ENCODE measurements at regions not wholly inside any gene's neighbourhood (a gene's known extent, or its start where the extent isn't known, plus 50 kb on each side); places are given as distances from the start of the nearest gene placed in this dataset.

GRCh38 chr20:23203310-23203709 lies 117.2 kb upstream of the CD93 start:
- no peak for DNase-seq

GRCh38 chr20:23201658-23202057 lies 115.5 kb upstream of the CD93 start:
- no peak for DNase-seq

DNA sequence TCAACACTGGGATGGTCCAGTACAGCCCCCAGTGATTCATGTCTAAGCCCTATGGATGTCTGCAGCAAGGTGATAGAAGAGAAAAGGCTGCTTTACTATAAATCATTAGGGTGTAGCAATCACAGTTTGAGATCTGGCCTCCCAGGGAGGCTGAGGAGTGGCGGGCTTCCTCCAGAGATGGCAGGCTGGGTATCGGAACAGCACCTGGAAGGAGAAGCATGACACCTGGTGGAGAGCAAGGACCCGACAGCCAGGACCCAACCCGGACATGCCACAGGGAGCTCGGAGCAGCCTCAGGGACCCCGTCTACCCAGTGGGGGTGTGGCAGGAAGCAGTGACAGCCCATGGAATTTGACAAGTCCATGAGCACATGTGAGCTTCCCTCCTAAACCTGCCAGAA lies 114.8 kb upstream of the CD93 start:
- DNase-seq, result no peak

DNA sequence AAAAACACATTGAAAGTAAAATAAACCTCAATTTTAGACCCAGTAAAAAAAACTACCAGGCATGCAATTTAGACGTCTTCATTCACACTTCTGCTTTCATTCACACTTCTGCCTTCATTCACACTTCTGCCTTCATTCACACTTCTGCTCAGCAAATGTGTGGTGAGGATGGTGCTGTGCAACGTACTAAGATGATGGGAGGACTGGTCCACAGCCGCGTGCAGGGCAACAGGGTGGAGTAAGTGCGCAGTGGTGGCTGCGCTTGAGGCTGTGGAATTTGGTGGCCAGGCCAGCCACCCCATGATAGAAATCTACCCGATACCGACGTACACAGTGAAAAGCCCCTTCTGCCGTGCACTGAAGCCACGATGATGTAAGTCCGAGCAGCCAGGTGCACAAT lies 114.3 kb upstream of the CD93 start:
- peak; percentile 7 for DNase-seq

DNA sequence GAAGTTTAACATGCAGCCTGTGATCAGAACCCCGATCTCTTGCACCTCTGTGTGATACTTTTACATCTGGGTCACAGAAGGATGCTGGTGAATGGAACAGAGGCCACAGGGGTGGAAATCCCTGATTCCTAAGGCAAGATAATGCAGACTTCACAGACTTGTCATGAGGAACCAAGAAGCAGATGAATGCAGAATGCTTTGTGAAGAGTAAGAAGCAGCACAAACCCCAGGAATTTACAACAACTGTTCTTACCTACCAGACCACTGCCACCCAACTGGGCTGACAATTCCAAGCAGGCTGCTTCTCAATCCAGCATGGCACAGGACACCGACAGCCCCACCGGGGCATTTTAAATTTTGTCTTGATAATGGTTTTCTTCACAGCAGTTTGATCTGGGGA lies 113.2 kb upstream of the CD93 start:
- no peak for DNase-seq

- DNase-seq, result no peak
These were observed 112.7 kb upstream of the CD93 start for GRCh38 chr20:23198815-23199214.

DNA sequence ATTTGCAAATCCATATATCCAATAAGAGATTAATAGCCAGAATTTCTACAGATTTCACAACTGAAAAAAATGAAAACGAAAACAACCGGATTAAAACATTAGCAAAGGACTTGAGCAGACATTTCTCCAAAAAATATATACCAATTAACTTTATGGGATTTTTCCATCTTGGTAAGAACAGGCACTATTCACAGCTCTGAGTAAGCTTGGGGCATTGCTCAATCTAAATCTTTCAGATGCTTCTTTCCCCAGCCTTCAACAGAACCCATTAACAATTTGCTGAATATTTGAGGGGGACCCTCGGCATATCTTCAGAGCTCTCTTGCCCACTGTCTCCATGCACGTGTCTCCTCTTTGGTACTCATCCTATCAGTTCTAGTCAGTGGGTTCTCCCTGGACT lies 111.7 kb upstream of the CD93 start:
- DNase-seq, result no peak

GRCh38 chr20:23195636-23196035 lies 109.5 kb upstream of the CD93 start:
- no peak for DNase-seq

GRCh38 chr20:23193801-23194384 lies 107.8 kb upstream of the CD93 start:
- no peak for DNase-seq

DNA sequence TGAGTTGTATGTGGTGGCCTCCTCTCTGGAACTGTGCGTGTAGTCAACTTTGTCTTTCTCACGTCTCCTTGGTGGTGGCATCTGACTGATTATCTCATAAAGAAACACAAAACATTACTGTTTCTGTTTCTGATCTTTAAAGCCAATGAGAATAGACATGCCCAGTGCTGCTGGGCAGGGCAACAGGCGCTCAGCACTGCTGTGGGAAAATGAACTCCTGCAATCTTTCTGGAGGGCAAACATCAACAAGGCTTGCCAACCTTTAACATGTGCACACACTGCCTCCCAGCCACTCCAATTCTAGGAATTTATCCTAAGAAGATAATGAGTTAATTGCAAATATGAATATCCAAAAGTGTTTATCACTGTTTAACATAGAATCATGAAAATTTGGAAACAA lies 106.3 kb upstream of the CD93 start:
- no peak for DNase-seq

DNA sequence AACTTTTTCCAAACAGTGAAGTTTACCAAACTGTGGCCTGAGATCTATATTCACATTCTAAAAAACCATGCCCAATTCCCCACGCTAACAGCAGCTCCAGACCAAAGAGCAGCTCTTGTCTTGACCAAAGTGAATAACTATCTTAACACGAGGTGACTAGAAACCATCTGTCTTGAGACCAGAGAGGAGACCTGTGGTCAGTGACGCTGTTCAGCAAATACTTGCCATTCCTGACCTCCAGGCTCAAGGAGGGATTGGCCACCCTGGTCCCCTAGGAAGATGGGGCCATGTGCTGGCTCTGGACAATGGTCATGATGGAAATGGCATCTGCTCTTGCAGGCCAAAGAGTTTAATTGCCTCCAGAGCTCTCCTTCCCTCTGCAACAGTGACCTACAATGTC lies 104.4 kb upstream of the CD93 start:
- DNase-seq, result no peak

GRCh38 chr20:23189854-23190253 lies 103.7 kb upstream of the CD93 start:
- no peak for DNase-seq

- no peak for DNase-seq
These were observed 103.2 kb upstream of the CD93 start for GRCh38 chr20:23189341-23189740.

GRCh38 chr20:23188377-23189169 lies 102.4 kb upstream of the CD93 start:
- DNase-seq, result no peak

GRCh38 chr20:23187751-23188150 lies 101.6 kb upstream of the CD93 start:
- no peak for DNase-seq

GRCh38 chr20:23186808-23187207 lies 100.7 kb upstream of the CD93 start:
- no peak for DNase-seq

DNA sequence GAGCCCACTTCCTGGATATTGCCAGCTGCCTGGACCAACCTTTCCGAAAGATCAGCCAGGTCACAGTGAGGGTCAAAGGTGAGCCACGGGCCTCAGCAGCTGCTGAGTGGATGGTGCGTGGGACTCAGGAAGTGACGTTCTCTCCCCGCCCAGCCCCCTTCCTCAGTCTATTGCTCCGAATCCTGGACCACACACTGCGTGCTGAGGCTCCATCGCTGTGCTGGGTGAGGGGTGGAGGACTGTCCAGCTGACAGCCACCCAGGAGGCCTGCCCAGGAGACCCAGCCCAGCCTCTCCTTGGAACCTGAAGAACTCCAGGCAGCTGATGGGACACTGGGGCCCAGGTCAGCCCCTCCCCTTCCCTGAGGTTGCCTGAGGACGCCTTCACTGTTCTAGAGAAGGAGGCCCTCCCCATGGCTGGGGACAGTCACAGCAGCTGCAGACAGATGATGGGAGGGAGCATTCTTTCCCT lies 94.4 kb upstream of the CD93 start:
- DNase-seq, result no peak

GRCh38 chr20:23179766-23180403 lies 93.8 kb upstream of the CD93 start:
- DNase-seq, result no peak

- DNase-seq, result no peak
These were observed 92.7 kb upstream of the CD93 start for GRCh38 chr20:23178806-23179205.

DNA sequence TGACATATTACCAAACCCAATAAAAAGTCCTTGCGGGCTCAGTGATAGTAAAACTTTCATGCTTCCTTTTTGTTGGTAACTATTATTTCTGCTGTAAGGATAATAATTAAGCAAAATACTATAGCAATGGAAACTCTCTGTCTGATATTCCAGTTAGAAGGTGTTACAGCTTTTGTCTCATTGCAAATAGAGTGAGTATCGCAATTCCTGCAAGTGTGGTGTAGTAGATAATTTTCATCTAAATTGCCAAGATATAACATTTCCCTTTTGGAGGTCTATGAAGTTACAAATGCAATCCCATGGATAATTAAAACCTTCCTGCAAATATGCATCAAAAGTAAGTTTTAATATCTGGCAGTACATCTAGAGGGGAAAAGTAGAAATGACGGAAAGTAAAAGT lies 88.7 kb upstream of the CD93 start:
- DNase-seq, result no peak

- DNase-seq, result no peak
These were observed 81.3 kb upstream of the CD93 start for GRCh38 chr20:23167431-23167830.

- no peak for DNase-seq
These were observed 80.4 kb upstream of the CD93 start for GRCh38 chr20:23166563-23166962.

- no peak for DNase-seq
These were observed 79.8 kb upstream of the CD93 start for GRCh38 chr20:23165964-23166363.

DNA sequence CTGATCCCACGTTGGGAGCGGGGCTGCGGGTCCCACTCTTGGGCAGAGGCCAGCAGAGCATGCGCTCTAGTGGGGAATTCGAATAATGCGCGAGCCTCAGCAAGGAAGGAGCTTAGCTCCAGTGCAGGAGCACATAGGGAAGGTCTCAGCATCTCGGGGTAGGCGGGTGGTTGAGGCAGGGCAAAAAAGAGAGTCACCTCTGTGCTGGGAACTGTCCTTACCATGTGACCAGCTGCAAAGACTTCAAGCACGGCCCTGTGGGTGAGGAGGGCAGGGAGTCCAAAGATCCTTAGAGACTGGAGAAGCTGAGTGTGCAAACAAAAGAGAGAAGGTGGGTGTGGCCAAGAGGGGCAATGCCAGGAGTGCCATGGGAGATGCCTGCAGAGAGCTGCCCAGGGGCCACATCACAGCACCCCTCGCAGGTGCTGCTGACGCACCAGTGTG lies 79.2 kb upstream of the CD93 start:
- DNase-seq, result no peak
